ENCODE measurements at regions not wholly inside any gene's neighbourhood (a gene's known extent, or its start where the extent isn't known, plus 50 kb on each side); places are given as distances from the start of the nearest gene placed in this dataset.

DNA sequence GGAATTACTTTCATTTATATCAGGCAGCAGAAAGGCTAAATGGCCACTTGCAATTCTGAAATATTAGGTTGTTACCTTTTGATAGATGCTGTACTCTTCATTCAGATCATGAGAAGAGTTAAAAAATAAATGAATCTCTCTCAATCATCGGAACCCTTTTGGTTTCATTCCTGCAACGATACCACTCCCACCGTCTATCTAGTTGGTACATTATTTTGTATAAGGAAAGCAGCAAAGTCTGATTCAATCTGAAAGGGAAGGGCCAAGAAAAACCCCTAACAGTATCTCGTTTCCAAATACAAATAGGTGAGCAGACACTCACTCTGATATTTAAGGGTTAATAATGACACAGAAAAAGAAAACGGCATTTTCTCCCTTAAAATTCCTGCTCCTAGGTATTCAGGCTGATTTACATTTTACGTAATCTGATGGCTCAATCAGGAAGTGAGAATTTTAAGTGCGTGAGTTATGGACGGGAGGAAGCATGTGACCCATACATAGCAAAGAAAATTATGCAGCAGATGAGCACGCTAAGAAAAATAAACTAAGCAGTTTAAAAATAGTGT lies 209.4 kb upstream of the KLF14 start:
- TF ChIP-seq POLR2A (IDR thresholded peaks at IDR 0.05), result no peak
- TF ChIP-seq, protein P1, sequence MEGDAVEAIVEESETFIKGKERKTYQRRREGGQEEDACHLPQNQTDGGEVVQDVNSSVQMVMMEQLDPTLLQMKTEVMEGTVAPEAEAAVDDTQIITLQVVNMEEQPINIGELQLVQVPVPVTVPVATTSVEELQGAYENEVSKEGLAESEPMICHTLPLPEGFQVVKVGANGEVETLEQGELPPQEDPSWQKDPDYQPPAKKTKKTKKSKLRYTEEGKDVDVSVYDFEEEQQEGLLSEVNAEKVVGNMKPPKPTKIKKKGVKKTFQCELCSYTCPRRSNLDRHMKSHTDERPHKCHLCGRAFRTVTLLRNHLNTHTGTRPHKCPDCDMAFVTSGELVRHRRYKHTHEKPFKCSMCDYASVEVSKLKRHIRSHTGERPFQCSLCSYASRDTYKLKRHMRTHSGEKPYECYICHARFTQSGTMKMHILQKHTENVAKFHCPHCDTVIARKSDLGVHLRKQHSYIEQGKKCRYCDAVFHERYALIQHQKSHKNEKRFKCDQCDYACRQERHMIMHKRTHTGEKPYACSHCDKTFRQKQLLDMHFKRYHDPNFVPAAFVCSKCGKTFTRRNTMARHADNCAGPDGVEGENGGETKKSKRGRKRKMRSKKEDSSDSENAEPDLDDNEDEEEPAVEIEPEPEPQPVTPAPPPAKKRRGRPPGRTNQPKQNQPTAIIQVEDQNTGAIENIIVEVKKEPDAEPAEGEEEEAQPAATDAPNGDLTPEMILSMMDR (IDR thresholded peaks at IDR 0.05), result no peak
